Loucy (cell line): ENCODE measurements at regions not wholly inside any gene's neighbourhood (a gene's known extent, or its start where the extent isn't known, plus 50 kb on each side); places are given as distances from the start of the nearest gene placed in this dataset.

Source experiments
- H2AFZ ChIP-seq: fragments of 200-600 bp; sonication (generic); 2 replicates; pipeline ENCODE4 v1.6.0; 2016; ENCODE audit warnings: antibody characterized with exemption, mild to moderate bottlenecking, low read length, moderate library complexity
- H3F3A ChIP-seq: fragments of 200-600 bp; 2 replicates; pipeline ENCODE4 v1.6.0; 2016; ENCODE audit warnings: antibody characterized with exemption, low read depth, mild to moderate bottlenecking
- H3K27me3 ChIP-seq: fragments of 200-600 bp; sonication (generic); 2 replicates; pipeline ENCODE4 v1.6.1; 2014; ENCODE audit warnings: low read length, mild to moderate bottlenecking; ENCODE audit not compliant: insufficient read depth, poor library complexity, severe bottlenecking
- H3K36me3 ChIP-seq: fragments of 200-600 bp; sonication (generic); 2 replicates; pipeline ENCODE4 v1.6.1; 2016; ENCODE audit warnings: low read length; ENCODE audit not compliant: insufficient read depth
- H3K4me1 ChIP-seq: fragments of 200-600 bp; sonication (generic); 2 replicates; pipeline ENCODE4 v1.5.1; 2014; ENCODE audit warnings: low read length, mild to moderate bottlenecking; ENCODE audit not compliant: insufficient read depth, poor library complexity, severe bottlenecking
- H3K4me2 ChIP-seq: fragments of 200-600 bp; sonication (generic); 2 replicates; pipeline ENCODE4 v1.6.0; 2014; ENCODE audit warnings: antibody characterized with exemption, low read length, low read depth, mild to moderate bottlenecking; ENCODE audit not compliant: poor library complexity, severe bottlenecking
- H3K4me3 ChIP-seq: fragments of 200-600 bp; sonication (generic); 2 replicates; pipeline ENCODE4 v1.5.1; 2014; ENCODE audit warnings: low read length, mild to moderate bottlenecking, mixed read lengths; ENCODE audit not compliant: poor library complexity, severe bottlenecking
- H3K79me2 ChIP-seq: fragments of 200-600 bp; sonication (generic); 2 replicates; pipeline ENCODE4 v1.6.1; 2014; ENCODE audit warnings: low read length; ENCODE audit not compliant: insufficient read depth
- H3K9ac ChIP-seq: fragments of 200-600 bp; sonication (generic); 2 replicates; pipeline ENCODE4 v1.6.0; 2014; ENCODE audit warnings: mild to moderate bottlenecking, low read depth, low read length, moderate library complexity; ENCODE audit not compliant: poor library complexity, severe bottlenecking
- H3K9me2 ChIP-seq: fragments of 200-600 bp; sonication (generic); replicated peaks from 2 replicates; pipeline ENCODE4 v1.6.1; 2016; ENCODE audit warnings: low read depth, low read length, mixed read lengths
- H3K9me3 ChIP-seq: fragments of 200-600 bp; sonication (generic); 2 replicates; pipeline ENCODE4 v1.6.1; 2014; ENCODE audit warnings: mild to moderate bottlenecking, antibody characterized with exemption, low read length, low read depth; ENCODE audit not compliant: insufficient read depth
- H4K20me1 ChIP-seq: fragments of 200-600 bp; sonication (generic); 2 replicates; pipeline ENCODE4 v1.6.0; 2014; ENCODE audit warnings: antibody characterized with exemption, low read length, mild to moderate bottlenecking; ENCODE audit not compliant: insufficient read depth, poor library complexity, severe bottlenecking
- CTCF ChIP-seq: fragments of 200-600 bp; sonication (generic); conservative IDR thresholded peaks from 2 replicates; pipeline ENCODE4 v1.5.1; 2014; ENCODE audit warnings: mild to moderate bottlenecking, antibody characterized with exemption, low read length
- EZH2phosphoT487 ChIP-seq: fragments of 200-600 bp; IDR thresholded peaks from 2 replicates; pipeline ENCODE4 v1.6.1; 2018; ENCODE audit warnings: antibody characterized with exemption, mild to moderate bottlenecking, moderate library complexity, borderline replicate concordance

DNA sequence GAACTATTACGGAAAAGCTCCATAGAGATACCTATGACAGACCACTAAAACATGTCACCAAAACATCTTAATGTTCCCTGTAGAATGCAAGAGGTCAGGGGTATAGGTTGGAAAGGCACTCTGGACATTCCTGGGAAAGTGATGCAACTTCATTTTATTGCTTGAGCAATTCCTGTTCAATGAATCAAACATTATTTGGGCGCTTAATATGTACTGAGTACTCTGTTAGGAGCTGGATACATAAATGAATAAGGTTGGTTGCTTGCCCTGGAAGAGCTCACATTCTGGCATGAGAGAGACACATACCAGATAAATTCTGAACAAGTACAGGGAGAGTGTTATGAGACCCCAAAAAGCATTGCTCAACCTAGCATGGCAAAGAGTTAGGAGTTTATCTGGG lies 408.9 kb upstream of the DMAC1 start:
- H3K9me3 ChIP-seq, result no peaks in the 10 kb centered on the region
- no peaks in the 10 kb centered on the region for H3K79me2 ChIP-seq
- peaks cover 4% of the 10 kb centered on the region for H3K4me1 ChIP-seq
- H3F3A ChIP-seq, result no peaks in the 10 kb centered on the region
- H3K9me2 ChIP-seq, result no peaks in the 10 kb centered on the region
- H3K4me3 ChIP-seq, result no peak overlapping the region
- H3K9ac ChIP-seq, result no peak overlapping the region
- no peaks in the 10 kb centered on the region for H4K20me1 ChIP-seq
- no peaks in the 10 kb centered on the region for H3K36me3 ChIP-seq
- H2AFZ ChIP-seq, result no peak overlapping the region
- no peak for TF ChIP-seq EZH2phosphoT487
- no peak for TF ChIP-seq CTCF
- no peaks in the 10 kb centered on the region for H3K27me3 ChIP-seq
- no peak overlapping the region for H3K4me2 ChIP-seq

DNA sequence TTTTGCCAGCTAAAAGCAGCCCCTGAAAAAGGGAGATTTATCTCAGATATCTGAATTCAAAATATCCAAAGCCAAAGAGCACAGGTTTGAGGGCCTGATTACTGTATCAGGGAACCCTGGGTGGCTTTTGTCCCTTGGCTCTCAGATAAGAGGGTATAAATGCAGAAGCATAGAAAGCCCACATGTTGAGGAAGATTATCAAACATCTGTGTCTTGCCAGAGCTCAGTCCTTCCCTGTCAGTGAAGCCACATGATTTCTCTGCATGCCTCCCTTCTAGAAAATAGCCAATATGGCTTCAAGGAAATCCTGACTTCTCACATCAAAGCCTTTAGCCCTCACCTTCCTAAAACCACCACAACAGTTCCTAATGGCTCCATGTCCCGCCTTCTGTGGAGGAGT lies 408.0 kb upstream of the DMAC1 start:
- peaks cover 4% of the 10 kb centered on the region for H3K4me1 ChIP-seq
- TF ChIP-seq CTCF (no peak), EZH2phosphoT487 (no peak)
- no peaks in the 10 kb centered on the region for H3K9me2 ChIP-seq
- H3K79me2 ChIP-seq, result no peaks in the 10 kb centered on the region
- no peaks in the 10 kb centered on the region for H3K27me3 ChIP-seq
- H4K20me1 ChIP-seq, result no peaks in the 10 kb centered on the region
- H3K36me3 ChIP-seq, result no peaks in the 10 kb centered on the region
- no peaks in the 10 kb centered on the region for H3K9me3 ChIP-seq
- H2AFZ ChIP-seq, result no peak overlapping the region; the same call in 1 of the 2 replicates
- no peak overlapping the region for H3K4me2 ChIP-seq
- H3K9ac ChIP-seq, result no peak overlapping the region
- no peak overlapping the region for H3K4me3 ChIP-seq
- H3F3A ChIP-seq, result no peaks in the 10 kb centered on the region

GRCh38 chr9:8206720-8207119 lies 407.1 kb upstream of the DMAC1 start:
- Histone ChIP-seq H3K36me3 (no peaks in the 10 kb centered on the region), H3F3A (no peaks in the 10 kb centered on the region), H4K20me1 (no peaks in the 10 kb centered on the region), H3K79me2 (no peaks in the 10 kb centered on the region), H3K9me2 (no peaks in the 10 kb centered on the region), H3K27me3 (no peaks in the 10 kb centered on the region), H3K9me3 (no peaks in the 10 kb centered on the region), H3K4me2 (no peak overlapping the region), H3K4me3 (no peak overlapping the region), H2AFZ (no peak overlapping the region), H3K4me1 (peaks cover 4% of the 10 kb centered on the region), H3K9ac (no peak overlapping the region)
- TF ChIP-seq CTCF (no peak), EZH2phosphoT487 (no peak)
